Activated B cell treated with CpG ODN at 0.5 μM for 24 hours (primary cell): ENCODE measurements at regions not wholly inside any gene's neighbourhood (a gene's known extent, or its start where the extent isn't known, plus 50 kb on each side); places are given as distances from the start of the nearest gene placed in this dataset.

Source experiments
- ATAC-seq: fragments of 200-7000 bp; cut with Tn5 transposase; one replicate; pipeline ENCODE4 v1.10.0; 2021; ENCODE audit warnings: low read depth, mild to moderate bottlenecking, moderate library complexity
- CTCF ChIA-PET: fragments of 350-600 bp; sonication (Branson Sonifier 250); formaldehyde crosslinking; loops from one replicate; lab custom pipeline; 2021; ENCODE audit warnings: antibody characterized with exemption; lab: Charles Lee
- POLR2A ChIA-PET: fragments of 350-600 bp; sonication (Branson Sonifier 250); formaldehyde crosslinking; loops from one replicate; lab custom pipeline; 2021; ENCODE audit warnings: antibody characterized with exemption; lab: Charles Lee
- DNase-seq: peaks from one replicate; pipeline ENCODE4 v3.0.0; 2022
- H3K27ac Mint-ChIP-seq: one replicate; pipeline ENCODE4 v1.8.0; 2020; ENCODE audit warnings: mixed read lengths
- H3K27me3 Mint-ChIP-seq: one replicate; pipeline ENCODE4 v1.8.0; 2021; ENCODE audit warnings: mixed read lengths
- H3K36me3 Mint-ChIP-seq: one replicate; pipeline ENCODE4 v1.8.0; 2021; ENCODE audit warnings: low read depth, mixed read lengths
- H3K4me1 Mint-ChIP-seq: one replicate; pipeline ENCODE4 v1.8.0; 2021; ENCODE audit warnings: mixed read lengths
- H3K4me3 Mint-ChIP-seq: one replicate; pipeline ENCODE4 v1.8.0; 2020; ENCODE audit warnings: mild to moderate bottlenecking, mixed read lengths
- H3K9me3 Mint-ChIP-seq: one replicate; pipeline ENCODE4 v1.8.0; 2020; ENCODE audit warnings: mixed read lengths
- CTCF ChIP-seq: fragments of 200-600 bp; IDR thresholded peaks from one replicate; pipeline ENCODE4 v1.8.0; 2022; ENCODE audit warnings: antibody characterized with exemption, mild to moderate bottlenecking
- intact Hi-C: fragments of 100-400 bp; cut with micrococcal nuclease; formaldehyde crosslinking; loops from one replicate; pipeline ENCODE4 v1.15.1; 2024

- no peak for TF ChIP-seq CTCF
- Mint-ChIP-seq H3K36me3 (peaks cover 2% of the 10 kb centered on the region), H3K9me3 (peaks cover 14% of the 10 kb centered on the region), H3K4me3 (no peak overlapping the region), H3K4me1 (peaks cover 5% of the 10 kb centered on the region), H3K27ac (no peak overlapping the region), H3K27me3 (peaks cover 16% of the 10 kb centered on the region)
- DNase-seq = no peak
- ChIA-PET POLR2A (no interaction called here), CTCF (no interaction called here)
- ATAC-seq = no peak
- intact Hi-C loops = no loop called here
These were observed 163.3 kb upstream of the DAPK1 start for GRCh38 chr9:87334366-87334765.

- H3K4me1 Mint-ChIP-seq = peaks cover 5% of the 10 kb centered on the region
- ATAC-seq (no peak), DNase-seq (no peak)
- POLR2A ChIA-PET = no interaction called here
- no peaks in the 10 kb centered on the region for H3K36me3 Mint-ChIP-seq
- CTCF ChIA-PET = no interaction called here
- intact Hi-C loops = no loop called here
- H3K4me3 Mint-ChIP-seq = no peak overlapping the region
- no peak overlapping the region for H3K27ac Mint-ChIP-seq
- H3K9me3 Mint-ChIP-seq = peaks cover 6% of the 10 kb centered on the region
- peaks cover 16% of the 10 kb centered on the region for H3K27me3 Mint-ChIP-seq
- TF ChIP-seq CTCF = no peak
These were observed 161.3 kb upstream of the DAPK1 start for GRCh38 chr9:87336407-87336806.

GRCh38 chr9:87336914-87337333, 160.7 kb upstream of the DAPK1 start:
- Mint-ChIP-seq H3K27me3 (peaks cover 16% of the 10 kb centered on the region), H3K27ac (no peak overlapping the region), H3K9me3 (peaks cover under 1% of the 10 kb centered on the region), H3K4me1 (peaks cover 5% of the 10 kb centered on the region), H3K4me3 (peak overlapping the region; percentile 45), H3K36me3 (no peaks in the 10 kb centered on the region)
- no peak for TF ChIP-seq CTCF
- POLR2A ChIA-PET = no interaction called here
- ATAC-seq (no peak), DNase-seq (no peak)
- intact Hi-C loops = no loop called here
- CTCF ChIA-PET = no interaction called here

GRCh38 chr9:87337335-87338087, 160.2 kb upstream of the DAPK1 start:
- intact Hi-C loops = no loop called here
- Mint-ChIP-seq H3K27me3 (peaks cover 16% of the 10 kb centered on the region), H3K27ac (no peak overlapping the region), H3K9me3 (no peaks in the 10 kb centered on the region), H3K36me3 (no peaks in the 10 kb centered on the region), H3K4me3 (peak overlapping the region; percentile 45), H3K4me1 (peaks cover 5% of the 10 kb centered on the region)
- no peak for TF ChIP-seq CTCF
- DNase-seq (no peak), ATAC-seq (no peak)
- ChIA-PET POLR2A (no interaction called here), CTCF (no interaction called here)

- DNase-seq = no peak
- Mint-ChIP-seq H3K9me3 (no peaks in the 10 kb centered on the region), H3K27ac (no peak overlapping the region), H3K36me3 (no peaks in the 10 kb centered on the region), H3K27me3 (peaks cover 15% of the 10 kb centered on the region), H3K4me1 (peaks cover 5% of the 10 kb centered on the region), H3K4me3 (no peak overlapping the region)
- ChIA-PET CTCF (no interaction called here), POLR2A (no interaction called here)
- TF ChIP-seq CTCF = no peak
- ATAC-seq = no peak
- intact Hi-C loops = no loop called here
These were observed 159.3 kb upstream of the DAPK1 start for GRCh38 chr9:87338088-87338989.
